ENCODE measurements at regions not wholly inside any gene's neighbourhood (a gene's known extent, or its start where the extent isn't known, plus 50 kb on each side); places are given as distances from the start of the nearest gene placed in this dataset.

DNA sequence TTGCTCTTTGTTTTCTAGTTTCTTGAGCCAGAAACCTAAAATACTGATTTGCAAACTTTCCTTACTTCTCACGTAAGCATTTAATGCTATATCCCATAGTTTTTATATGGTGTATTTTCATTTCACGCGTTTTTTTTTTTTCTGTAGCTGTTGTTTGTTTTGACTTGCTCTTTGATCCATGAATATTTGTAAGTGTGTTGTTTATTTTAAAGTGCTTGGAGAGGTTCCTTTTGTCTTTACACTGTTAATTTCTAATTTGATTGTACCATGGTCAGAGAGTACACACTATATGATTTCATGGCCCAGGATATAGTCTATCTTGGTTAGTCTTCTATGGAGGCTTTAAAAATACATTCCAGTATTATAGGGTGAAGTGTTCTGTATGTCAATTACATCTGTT is 84.8 kb upstream of the RNF217 start:
- no peak for DNase-seq

GRCh38 chr6:124879110-124879991 is 82.9 kb upstream of the RNF217 start:
- no peak for DNase-seq

- DNase-seq = no peak
Observed at GRCh38 chr6:124879992-124880355, 82.3 kb upstream of the RNF217 start.

DNA sequence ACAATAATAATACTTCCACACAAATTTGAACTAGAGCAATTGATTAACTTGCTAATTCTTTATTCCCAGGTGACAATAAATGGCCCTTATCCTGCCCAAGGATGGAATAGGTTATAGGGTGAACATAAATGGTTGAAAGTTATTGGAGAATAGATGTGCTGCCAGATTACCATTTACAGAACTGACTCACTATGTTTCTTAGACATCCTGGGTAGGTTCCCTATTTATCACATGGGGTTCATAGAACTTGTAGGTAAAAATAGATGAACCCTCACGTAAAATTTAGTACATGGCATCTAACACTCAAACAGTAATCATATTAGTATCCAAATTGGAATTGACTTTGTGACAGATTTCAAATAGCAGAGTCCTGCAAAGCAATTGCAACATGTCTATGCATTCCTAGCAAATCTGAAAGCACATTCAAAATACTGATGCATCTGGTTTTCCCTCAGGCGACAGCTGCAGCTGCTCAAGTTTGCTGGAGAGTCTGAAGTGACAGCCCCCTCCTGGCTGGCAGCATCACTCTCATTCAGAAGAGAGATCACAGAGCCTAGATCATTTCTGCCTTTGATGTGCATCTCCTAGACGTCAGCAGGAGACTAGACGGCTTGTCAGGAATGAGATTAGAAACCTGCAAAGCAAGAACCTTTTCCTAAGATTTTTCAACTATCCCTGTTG is 80.2 kb upstream of the RNF217 start:
- DNase-seq = no peak

DNA sequence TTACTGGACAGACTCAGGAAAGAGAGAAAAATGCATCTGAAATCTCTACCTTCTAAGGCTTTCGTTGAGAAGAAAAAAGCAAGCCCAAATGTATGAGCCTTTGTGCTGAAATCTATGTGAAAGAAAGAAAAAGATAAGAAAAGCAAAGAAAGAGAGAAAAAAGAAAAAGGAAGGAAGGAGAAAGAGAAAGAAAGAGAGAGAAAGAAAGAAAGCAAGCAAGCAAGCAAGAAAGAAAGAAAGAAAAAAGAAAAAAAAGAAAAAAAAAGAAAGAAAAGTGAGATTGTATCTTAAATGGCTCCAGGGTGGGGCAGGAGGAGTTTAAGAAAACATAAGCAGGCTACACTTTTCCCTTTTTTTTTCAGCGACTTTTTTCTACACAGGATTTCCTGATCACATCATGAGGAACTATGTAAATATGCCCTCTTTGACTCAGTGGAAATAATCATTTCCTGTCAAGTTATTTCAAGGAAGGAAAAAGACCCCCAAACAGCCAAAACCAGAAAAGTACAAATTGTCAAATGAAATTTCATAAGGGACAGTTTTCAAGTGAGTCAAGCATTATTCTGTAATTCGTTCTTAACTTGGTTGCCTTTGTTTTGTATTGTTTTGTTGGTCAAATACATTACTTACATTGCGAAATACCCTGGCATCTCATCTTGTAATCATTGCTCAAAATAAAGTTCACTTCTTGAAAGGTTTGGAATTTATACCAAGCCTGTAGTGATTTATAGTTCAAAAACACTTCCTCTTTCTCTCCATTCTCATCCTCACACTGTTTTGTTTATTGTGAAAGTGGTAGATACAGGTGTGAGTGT is 79.5 kb upstream of the RNF217 start:
- DNase-seq = peak; percentile 2 to 52

DNA sequence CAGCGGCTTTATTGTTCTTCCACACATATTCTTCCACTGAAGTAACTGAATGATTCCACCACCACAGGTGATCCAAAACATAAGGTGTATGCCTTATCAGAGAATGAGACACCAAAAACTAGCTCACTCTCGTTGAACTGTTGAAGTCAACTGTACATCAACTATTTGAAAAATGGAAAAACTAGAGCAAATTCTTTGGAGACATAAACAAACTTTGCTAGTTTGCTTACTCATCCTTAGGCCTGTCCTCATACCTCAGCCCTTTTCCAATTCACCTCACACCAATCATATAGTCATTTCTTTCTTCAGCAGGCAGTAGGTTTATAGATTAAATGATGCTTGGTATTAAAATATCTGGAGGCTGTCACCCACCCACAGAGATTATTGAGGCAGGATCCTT is 77.1 kb upstream of the RNF217 start:
- no peak for DNase-seq

DNA sequence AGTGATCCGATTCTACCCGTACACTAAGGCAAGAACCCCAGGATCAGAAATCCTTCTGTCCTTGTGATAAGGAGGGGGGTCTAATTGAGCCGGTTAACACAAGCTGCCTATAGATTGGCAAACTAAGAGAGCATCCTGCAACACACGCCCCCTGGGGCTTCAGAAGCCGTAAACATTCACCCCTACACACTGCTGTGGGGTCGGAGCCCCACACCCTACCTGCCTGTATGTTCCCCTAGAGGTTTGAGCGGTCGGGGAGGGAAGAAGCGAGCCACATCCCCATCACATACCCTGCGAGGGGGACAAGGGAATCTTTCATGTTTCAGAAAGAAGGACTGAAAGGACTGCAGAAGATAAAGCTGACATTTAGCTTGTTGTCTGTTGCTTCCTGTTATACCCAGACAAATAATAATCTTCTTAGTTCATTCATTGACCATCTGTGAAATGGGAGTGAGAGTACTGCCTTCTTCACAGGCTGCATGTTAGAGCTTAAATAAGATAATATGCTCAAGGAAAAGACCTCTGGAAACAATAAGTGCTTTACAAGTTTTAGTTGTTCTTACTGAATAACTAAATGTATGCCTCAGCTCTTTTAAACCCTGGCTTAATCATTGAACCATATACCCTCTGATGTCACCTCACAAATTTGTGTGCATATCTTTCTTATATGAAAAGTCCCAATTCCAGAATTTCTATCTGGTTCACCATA is 74.2 kb upstream of the RNF217 start:
- DNase-seq = no peak

DNA sequence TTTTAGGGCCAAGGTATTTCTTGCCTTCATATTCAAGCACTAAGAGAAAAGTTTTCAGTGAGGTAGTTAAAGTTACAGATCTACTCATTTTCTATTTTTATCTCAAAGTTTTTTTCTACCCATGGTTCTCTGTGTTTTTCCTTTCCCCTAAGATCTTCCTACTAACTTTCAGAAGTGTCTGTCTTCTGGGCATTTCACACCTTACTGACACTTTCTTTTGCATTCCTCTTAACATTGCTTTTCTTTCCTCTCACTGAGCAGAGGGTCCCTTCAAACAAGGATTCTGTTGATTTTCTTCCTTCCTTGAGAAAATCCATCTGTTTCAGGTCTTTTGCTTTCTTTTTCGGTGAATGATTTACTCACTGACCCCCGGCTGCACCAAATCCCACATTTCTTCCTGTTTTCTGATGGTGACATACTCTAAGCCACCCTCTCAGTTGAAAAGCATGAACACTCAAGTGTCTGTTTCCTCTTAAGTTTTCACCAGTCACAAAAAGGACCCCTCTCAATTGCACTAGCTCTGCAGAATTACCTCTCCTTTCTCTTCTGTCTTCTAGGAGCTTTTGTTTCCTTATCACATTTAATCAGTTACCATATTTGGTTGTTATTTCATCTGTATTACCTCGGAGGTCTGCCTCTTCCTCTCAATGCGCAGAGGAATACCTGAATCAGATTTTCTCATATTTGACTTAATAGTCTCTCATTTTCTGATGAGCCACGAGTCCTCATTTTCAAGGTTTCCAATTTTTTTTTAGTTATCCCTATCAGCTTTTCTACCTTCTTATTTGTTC is 73.5 kb upstream of the RNF217 start:
- DNase-seq = peak; percentile 50 to 60

DNA sequence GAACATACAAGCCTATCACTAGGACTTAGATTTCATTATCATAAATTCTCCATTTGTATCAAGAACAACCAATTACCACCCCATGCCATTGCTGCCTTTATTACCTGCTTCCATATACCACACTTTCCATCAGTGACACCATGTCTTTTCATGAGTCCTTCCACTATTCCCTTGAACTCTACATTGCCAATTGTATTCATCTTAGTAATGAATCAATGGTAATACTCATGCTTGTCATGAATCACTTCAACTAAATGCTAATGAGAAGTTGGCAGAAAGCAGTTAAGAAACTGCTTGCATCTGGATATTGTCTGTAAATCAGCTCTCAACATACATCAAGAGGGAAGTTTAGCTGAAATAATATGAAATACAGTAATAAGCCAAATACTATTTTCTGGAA is 61.2 kb upstream of the RNF217 start:
- DNase-seq = no peak

DNA sequence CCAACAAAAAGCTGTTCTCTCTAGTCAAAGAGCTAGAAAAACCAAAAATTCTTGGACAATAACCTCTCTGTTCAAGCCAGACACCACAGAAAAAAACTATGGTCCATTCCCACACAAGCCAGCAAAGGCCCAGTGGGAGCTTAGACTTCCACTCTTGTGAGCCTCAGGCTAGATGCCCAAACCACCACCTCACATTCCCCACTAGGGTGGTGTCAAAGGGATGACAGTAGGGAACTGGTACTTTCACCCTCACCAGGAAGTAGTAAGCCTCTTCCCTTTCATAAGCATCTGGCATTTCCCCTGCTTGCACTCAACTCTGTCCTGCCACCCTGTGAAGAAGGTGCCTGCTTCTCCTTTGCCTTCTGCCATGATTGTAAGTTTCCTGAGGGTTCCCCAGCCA is 58.4 kb upstream of the RNF217 start:
- no peak for DNase-seq

DNA sequence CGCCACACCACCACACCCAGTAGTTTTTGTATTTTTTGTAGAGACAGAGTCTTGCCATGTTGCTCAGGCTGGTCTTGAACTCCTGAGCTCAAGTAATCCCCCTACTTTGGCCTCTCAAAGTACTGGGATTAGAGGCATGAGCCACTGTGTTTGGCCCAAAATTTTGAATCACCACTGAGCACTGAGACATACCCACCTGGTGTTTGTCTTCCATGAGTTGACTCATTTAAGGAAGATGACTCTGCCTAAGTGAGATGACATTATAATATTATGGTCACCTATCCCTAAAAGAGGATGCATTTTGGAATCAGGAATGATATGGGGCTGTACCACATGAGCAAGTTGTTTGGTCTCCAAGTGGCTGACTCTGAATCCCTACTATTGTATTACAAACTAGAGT is 54.6 kb upstream of the RNF217 start:
- DNase-seq = no peak
